GM12892 (cell line): ENCODE measurements at regions not wholly inside any gene's neighbourhood (a gene's known extent, or its start where the extent isn't known, plus 50 kb on each side); places are given as distances from the start of the nearest gene placed in this dataset.

Experiments used
- POLR2A ChIP-seq: IDR thresholded peaks from 2 replicates; pipeline ENCODE4 v1.6.1; 2011; ENCODE audit warnings: low read depth, low read length, control low read depth
- TAF1 ChIP-seq: IDR thresholded peaks from 2 replicates; pipeline ENCODE4 v1.6.1; 2011; ENCODE audit warnings: low read depth, mild to moderate bottlenecking, control low read depth, low read length, borderline replicate concordance

GRCh38 chr18:38941711-38942561 lies 1376.3 kb upstream of the CELF4 start:
- TF ChIP-seq TAF1 (no peak), POLR2A (no peak)
